KG1 (cell line): ENCODE measurements at regions not wholly inside any gene's neighbourhood (a gene's known extent, or its start where the extent isn't known, plus 50 kb on each side); places are given as distances from the start of the nearest gene placed in this dataset.
"Not testable (repeated sequence)": the region's sequence is repeated elsewhere in the genome, so short reads cannot be mapped to it uniquely, and the experiment has no call there.

Experiments
- DNase-seq: peaks from one replicate; lab custom pipeline; 2025; lab: John Stamatoyannopoulos, UW

DNA sequence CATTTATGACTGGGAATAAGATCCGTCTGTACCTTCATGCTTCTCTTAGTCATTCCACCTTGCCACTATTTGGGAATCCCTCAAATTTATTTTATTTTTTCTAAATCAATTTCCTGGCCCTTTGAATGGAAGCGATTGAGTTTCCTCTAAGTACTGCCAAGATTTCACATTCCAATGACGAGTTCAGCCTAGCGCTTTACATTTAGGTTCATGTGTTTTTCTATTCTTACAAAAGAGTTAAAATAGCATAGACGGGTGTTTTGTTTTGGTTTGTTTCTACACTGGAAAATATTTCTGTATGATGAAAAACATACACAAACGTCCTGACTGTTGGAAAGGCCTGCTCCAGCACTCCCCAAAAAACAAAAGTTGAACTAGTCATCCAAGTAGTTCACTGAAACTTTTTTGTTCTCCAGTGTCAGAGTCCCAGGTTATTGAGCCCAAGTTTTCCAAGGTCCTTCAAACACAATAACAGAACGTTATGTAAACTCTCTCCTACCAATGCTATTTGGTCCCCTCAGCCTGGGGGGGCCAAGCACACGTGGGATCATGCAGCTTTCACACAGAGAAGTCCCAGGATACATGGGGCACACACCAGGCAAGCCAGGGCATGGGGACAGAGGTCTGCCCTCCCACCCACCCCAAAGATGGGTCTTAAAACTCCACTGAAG is 74.8 kb upstream of the FOXN3 start:
- DNase-seq = no peak

DNA sequence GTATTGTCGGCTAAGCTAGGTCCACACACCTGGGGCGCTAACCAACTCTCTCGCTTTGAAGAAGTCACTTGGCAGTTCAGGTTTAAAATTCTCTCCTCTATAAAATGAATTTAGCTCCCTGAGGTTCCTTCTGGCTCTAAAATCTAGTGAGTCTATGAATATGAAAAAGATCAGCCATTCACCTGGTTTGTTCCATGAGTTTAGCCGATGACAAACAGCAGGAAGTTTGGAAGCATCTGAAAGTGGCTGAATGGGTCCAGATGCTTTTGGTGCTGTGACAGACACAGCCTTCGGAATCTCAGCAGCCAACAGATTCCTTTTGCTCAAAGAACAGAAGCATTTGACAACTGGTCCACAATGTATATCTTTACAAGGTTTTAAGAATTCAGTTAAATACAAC is 73.4 kb upstream of the FOXN3 start:
- DNase-seq = no peak

DNA sequence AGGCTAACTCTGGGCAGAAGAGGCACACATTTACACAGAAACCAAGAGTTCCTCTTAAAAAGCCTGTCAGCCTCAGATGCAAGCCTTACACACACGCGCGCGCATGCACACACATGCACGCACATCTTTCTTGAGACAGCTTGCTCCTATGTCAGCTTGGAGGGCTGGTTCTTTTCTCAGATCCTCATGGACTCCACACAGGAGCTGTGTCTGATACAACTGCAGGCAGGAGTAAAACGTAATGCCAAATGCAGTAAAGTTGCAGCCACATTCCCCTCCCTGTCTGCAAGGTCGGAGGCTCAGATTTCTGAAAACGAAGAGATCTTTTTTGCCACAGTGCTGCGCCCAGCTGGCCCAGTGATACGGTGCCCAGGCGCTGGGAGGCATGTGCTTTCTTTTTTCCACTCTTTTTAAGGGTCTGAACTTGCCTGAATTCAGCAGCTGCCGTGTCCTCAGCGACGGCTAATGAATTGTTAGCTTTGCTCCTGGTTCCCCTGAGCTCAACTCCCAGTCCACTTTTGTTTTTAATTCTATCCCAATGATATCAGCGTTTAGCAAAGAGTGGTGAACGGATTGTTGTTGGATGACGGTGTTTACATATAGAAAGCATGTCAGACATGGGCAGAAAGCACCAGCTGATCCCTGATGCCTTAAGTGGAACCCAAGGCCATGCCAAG is 72.9 kb upstream of the FOXN3 start:
- DNase-seq = no peak

DNA sequence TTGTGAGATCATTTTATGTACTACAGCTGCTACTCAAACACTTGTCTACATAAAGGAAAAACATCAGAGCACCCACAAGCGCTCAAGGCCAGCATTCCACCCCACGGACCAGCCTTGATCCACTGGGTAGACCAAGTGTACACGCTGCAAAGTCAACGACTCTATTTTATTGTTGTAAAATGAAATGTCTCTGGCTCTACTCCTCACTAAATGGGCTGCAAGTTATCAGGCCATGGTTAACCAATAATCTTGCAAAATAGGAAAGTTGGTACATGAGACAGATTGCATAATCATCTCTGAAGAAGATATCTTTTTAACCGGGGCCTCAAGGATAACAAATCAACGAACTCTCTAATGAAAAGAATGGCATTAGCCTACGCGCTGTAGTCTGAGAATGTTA is 69.9 kb upstream of the FOXN3 start:
- no peak for DNase-seq

DNA sequence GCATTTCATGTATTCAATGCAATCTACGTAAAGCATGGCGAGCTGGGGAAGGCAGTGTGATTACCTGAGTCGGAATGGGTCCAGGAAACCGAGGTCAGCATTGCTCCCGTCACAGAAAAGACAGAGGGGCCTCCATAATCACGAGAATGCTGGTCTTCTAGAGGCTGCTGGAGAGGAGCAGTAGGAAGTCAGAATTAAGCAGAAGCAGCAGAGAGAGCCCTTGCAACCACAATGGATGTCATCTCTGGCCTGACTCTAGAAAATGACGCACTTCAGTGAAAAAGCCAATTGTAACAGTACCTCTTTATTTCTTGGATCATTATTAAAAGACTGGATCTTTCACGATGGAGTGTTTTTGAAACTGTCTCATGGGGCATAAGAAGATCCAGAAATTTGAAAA is 69.5 kb upstream of the FOXN3 start:
- DNase-seq = no peak

DNA sequence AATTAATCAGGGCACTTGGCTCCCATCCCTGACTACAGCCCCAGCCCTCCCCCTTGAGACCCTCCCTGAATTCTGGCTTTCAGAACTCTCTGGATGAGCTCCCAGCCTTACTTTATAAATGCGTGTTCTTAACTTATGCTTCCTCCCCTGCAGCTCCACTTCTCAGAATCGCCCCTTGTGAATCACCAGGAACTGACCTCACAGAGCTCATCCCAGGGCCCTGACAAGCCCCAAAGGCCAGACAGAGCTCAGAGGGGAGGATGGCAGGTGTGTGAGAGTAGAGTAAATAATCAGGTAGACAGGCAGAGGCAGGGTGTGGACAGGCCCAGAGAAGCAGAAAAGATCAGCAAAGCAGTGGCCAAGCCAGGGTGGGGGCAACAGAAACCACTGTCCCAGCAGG is 68.2 kb upstream of the FOXN3 start:
- no peak for DNase-seq

DNA sequence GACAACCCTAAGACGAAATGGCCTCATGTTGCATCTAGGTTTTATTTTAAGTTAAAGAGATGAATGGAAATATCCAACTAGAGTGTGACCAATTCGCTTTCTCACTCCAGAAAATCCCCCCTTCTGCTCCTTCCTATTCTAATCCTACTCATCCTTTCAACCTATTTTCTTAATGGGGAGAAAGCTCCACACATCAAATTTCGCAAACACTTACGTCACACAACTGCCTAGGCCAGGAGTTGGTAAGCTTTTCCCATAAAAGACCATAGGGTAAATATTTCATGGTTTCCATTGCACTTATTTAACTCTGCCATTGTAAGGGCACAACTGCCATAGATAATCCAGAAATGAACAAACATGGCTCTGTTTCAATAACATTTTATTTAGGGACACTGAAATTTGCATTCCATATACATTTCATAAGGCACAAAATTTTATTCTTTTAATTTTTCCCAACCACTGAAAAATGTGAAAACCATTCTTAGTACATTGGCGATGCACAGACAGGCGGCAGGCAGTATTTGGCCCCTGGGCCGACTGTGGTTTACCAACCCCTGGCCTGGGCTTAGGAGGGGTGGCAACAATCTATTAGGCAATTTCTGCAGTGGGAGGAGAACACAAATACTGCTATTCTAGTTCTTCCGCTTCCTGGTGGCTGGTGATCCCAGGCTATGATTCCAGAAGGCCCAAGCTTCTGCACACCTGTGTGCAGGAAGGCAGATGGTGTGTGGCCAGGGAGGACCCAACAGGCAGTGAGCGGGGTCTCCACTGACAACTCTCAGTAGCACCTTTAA is 67.2 kb upstream of the FOXN3 start:
- DNase-seq = no peak

DNA sequence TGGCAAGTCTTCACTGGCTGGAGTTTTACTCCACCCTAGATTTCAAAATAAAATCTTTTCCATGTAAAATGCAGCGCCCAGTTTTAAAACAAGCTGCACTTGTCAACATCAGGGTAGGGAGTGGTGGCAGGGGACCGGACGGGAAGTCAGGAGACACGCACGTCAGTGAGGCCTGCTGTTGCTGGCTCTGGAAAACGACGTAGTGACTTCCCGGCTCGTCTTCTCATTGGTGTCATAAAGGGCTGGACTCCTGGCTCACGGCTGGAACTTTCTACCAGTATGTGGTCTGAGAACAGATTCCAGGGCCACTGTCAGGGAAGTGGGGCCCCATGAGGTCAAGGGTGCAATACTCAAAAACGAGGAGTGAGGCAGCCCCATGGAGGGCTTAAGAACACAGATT is 64.2 kb upstream of the FOXN3 start:
- DNase-seq = no peak

DNA sequence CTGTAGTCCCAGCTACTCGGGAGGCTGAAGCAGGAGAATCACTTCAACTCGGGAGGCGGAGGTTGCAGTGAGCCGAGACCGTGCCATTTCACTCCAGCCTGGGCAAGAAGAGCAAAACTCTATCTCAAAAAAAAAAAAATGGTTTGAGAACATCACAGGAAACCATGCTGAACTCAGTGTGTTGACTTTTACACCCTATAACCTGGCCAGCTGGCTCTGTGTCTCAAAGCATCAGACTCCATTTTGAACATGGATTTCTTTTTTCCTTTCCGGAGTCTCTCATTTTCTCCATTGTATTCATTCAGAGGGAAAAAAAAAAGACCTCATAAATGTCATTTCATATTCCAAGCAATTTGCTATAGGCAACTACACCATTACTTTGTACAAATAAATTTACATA is 63.2 kb upstream of the FOXN3 start:
- no peak for DNase-seq

DNA sequence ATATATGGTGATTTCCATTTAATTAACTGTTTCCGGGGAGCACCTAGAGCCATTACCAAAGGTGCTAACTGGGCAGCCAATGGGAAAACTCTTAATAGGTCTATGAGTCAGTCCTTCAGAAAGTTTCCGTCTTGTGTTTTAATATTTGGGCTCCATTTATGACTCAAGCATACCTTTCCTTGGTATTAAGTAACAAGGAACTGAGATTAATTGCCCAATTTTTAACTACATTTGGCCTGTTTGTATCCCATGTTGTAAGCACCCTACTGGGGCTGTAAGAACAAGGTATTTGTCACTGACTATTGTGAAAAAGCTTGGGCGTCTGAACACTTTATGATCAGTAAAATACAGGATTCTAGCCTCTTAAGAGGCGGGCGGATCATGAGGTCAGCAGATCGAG is 62.8 kb upstream of the FOXN3 start:
- DNase-seq = no peak

DNA sequence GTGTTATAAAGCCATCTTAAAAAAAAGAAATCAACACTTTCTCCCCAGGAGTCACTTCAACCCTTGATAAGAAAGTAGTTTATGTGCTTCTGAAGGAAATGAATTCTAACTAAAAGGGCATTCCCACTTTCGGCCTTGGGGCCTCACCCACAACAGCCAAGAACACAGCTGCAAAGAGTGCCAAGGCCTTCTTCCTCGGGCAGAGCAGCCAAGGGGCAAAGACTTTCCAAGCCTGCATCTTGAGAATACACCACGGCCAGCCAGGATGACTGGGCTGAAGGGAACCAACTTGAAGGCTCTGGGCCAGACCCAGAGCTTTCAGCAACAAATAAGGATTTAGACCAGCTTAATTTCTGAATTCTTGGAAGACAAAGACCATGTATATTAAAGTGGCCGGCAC is 60.4 kb upstream of the FOXN3 start:
- no peak for DNase-seq

DNA sequence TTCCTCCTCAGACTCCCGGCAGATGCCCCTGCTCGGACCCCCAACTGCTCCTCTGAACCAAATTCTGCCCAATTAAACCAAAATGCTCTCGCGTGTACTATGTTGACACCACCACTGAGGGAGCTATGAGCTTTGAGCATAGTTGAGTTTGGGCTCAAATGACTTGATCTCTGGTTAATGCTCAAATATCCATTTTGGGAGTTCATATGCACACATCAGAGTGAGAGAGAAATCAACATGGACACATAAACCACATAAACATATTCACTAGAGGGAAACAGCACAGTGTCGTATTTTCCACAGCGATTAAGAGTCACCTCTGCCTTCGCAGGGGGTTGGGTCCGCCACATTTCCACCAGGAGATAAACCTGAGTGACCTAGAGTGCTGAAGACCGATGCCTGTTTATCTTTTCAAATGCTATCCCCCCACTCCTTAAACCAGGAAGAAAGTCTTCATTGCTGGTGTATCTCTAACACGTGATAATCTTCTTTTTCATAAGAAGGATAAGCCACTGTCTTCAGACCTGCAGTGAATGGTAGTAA is 59.4 kb upstream of the FOXN3 start:
- no peak for DNase-seq

DNA sequence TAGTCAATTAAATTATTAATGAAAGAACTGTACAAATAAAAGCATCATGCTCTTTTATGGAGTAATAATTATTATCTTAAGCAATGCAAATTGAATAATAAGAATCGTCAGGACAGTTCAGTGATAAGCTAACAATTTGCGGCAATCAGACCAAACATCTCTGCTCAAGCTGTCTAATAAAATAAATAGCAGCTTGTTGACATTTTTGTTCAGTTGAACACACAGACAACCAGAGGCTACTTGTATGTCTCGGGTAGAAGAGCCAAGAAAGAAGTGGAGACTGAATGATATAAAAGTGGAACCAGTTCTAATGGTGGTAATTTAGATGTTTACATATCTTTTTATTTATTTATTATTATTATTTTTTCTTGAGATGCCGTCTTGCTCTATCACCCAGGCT is 57.4 kb upstream of the FOXN3 start:
- no peak for DNase-seq

DNA sequence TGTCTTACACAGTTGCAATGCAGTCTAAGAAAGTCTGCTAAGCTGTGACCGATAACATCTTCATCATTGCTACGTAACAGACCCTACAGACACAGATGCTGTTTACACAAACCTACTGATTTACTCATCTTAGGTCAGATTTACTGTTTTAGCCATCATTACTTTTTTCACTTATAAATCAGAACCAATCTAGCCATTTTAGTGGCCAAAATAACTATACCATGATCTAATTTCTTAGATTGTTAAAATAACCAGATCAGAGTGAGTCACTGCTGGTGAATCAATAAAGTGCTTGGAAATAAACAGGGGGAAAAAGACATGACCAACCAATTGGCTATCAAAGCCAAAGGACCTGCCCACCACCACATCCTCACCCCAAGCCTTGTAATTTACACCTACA is 57.0 kb upstream of the FOXN3 start:
- DNase-seq = no peak

DNA sequence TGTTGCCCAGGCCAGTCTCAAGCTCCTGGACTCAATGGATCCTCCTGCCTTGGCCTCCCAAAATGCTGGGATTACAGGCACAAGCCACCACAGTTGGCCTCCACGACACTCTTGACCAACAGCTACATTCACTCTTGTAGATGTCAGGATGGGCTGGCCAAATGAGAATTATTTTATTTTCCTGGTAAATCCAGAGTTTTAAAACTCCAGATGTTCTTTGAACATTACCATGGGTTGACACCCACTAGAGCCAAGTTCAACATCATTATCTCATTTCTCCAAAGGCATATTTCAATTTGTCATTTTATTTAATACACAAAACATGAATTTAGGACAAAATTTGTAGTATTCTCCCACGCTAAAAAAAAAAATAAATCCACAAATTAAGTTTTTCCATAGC is 56.5 kb upstream of the FOXN3 start:
- DNase-seq = no peak

DNA sequence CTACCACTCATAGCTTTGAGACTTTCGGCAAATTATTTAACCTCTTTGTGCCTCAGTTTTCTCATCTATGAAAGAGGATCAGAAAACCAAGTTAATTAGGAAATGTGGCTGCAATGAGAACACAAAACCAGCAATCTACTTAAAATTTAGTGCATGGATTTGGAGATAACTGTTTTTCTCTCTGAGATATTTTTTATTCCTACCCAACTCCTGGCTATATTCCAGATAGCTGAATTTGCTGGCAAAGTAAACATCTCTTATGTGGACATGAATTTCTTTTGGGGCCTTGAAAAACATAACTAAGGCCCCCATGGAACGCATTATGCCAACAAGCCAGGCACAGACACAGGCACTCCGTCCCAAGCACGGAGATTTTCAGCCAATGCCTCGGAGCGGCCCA is 53.4 kb upstream of the FOXN3 start:
- no peak for DNase-seq

DNA sequence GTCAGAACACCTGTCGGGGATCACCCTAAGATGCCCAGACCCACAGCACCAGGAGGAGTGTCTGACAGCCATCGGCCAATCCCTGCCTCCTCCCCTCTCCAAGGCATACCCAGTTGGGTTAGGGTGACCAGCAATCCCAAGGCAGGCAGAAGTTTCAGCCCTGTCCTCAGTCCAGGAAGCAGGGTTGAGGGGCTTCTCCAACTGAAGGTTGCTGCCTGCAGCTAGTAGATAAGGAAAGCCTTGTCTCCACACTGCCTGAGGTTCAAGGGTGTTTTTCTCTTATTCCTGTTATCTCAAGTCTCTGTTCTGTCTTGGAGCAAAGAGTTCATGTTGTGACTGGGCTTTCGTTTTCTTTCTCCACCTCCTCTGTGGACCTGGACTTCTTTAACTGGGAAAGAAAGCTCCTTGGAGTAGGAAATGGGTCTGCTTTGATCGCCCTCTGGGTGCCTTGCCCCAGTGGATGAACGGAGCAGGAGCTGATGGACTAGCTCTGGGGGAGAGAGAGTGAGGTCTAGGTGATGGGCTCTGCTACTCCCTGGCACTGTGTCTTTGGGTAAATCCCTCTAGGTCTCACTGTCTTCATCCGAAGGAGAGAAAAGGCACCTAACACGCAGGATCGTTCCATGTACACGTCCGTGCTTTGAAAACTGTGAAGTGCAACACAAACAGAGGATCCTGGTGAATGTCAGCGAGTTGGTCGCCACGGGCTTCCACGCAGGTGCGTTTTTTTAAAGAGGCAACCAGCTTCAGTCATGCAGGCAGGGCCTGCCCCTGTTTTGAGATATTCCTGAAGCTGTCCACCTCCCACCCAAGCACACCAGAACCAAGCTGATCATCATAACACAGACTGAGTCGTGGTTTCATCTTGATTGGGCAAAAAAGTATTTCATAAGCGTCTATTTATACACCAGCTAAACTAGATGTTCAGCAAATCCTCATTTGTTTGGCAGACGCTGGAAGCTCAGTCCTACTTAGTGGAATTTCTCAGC is 52.5 kb upstream of the FOXN3 start:
- no peak for DNase-seq

DNA sequence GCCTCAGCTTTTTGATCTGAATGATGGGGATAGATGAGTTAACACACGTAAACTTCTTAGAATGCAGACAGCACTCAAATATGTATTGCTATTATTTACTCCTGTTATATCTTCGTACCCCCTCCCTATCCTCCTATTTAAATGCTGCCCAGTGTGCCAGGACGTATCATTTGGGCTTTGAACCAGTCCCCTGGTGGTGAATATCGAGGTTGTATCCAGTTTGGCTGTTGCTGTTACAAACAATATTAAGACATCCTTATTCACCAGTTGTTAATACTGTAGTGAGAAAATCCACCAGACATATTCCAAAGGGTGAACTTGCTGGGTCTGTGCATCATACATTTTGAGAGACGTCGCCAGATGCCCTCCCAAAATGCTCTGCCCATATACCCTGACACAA is 51.5 kb upstream of the FOXN3 start:
- no peak for DNase-seq

DNA sequence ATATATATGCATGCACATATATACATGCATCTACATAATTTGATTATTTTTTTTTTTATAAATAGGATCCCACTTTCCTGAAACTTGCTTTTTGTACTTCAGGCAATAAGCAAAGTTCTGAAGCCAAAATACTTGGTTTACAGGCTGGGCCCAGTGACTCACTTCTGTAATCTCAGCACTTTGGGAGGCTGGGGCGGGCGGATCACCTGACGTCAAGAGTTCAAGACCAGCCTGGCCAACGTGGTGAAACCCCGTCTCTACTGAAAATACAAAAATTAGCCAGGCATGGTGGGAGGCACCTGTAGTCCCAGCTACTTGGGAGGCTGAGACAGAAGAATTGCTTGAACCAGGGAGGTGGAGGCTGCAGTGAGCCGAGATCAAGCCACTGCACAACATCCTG is 51.0 kb upstream of the FOXN3 start:
- not testable (repeated sequence) for DNase-seq

DNA sequence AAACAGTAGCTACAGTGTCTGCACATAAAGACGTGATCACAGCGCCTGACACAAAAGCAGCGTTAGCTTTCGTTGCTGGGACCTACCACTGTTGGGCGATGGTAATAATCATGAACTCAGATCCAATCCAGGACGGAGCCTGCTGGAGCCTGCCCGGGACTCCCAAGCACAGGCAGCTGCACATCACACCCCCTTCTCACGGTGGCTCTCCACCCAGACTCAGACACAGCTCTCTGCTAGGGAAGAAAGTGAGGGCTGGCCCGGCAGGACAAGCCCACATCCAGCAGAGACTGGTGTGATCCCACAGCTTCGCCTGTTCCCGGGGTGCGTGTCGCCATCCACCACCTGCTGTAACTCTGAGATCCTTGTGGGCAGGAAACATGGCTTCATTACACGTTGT is 49.9 kb upstream of the FOXN3 start:
- DNase-seq = no peak
